ENCODE measurements at regions not wholly inside any gene's neighbourhood (a gene's known extent, or its start where the extent isn't known, plus 50 kb on each side); places are given as distances from the start of the nearest gene placed in this dataset.
A peak's percentile ranks its signal among the peaks of the same experiment; 100 is the strongest.

- Histone ChIP-seq H3K27ac (no peak overlapping the region), H3K9me3 (peaks cover 9% of the 10 kb centered on the region; the same call in 1 of the 3 replicates), H3K4me1 (no peaks in the 10 kb centered on the region), H3K4me3 (no peak overlapping the region), H3K4me2 (no peak overlapping the region)
- ChIA-PET POLR2A (no interaction called here), CTCF (no interaction called here)
- ATAC-seq (no peak), FAIRE-seq (no peak), DNase-seq (ENCODE audit: low read depth in 1 of 2, low spot score in 1 of 2) (no peak)
- 2% methylated on average over 3 of the region's 3 CpGs for WGBS (ENCODE audit: missing lambda C conversion rate)
- TF ChIP-seq PHF8 (IDR thresholded peaks at IDR 0.05; ENCODE audit: borderline replicate concordance, low read depth): no peak
- TF ChIP-seq GATA3 (IDR thresholded peaks at IDR 0.05; ENCODE audit: borderline replicate concordance): no peak
- no peak for TF ChIP-seq ZC3H11A (IDR thresholded peaks at IDR 0.05)
- TF ChIP-seq, protein P1, sequence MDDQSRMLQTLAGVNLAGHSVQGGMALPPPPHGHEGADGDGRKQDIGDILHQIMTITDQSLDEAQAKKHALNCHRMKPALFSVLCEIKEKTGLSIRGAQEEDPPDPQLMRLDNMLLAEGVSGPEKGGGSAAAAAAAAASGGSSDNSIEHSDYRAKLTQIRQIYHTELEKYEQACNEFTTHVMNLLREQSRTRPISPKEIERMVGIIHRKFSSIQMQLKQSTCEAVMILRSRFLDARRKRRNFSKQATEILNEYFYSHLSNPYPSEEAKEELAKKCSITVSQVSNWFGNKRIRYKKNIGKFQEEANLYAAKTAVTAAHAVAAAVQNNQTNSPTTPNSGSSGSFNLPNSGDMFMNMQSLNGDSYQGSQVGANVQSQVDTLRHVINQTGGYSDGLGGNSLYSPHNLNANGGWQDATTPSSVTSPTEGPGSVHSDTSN (IDR thresholded peaks at IDR 0.05): no peak
- no peak for TF ChIP-seq NFE2L2 (conservative IDR thresholded peaks at IDR 0.05; ENCODE audit: low read length)
- no peak for TF ChIP-seq ESRRA (IDR thresholded peaks at IDR 0.05; ENCODE audit: borderline replicate concordance, low read length)
- TF ChIP-seq NR3C1 (IDR thresholded peaks at IDR 0.05): no peak
- TF ChIP-seq CHD4 (IDR thresholded peaks at IDR 0.05; ENCODE audit: borderline replicate concordance): no peak
- TF ChIP-seq KDM1A (IDR thresholded peaks at IDR 0.05; ENCODE audit: low read depth): no peak
- TF ChIP-seq NPAS2 (CRISPR knock-in tag; IDR thresholded peaks at IDR 0.05; ENCODE audit: borderline replicate concordance): no peak
- no peak for TF ChIP-seq HOXA7 (CRISPR knock-in tag; IDR thresholded peaks at IDR 0.05)
- TF ChIP-seq HMGXB4 (CRISPR knock-in tag; IDR thresholded peaks at IDR 0.05; ENCODE audit: borderline replicate concordance): no peak
- TF ChIP-seq HOXB5 (CRISPR knock-in tag; IDR thresholded peaks at IDR 0.05): no peak
- TF ChIP-seq, protein P2, sequence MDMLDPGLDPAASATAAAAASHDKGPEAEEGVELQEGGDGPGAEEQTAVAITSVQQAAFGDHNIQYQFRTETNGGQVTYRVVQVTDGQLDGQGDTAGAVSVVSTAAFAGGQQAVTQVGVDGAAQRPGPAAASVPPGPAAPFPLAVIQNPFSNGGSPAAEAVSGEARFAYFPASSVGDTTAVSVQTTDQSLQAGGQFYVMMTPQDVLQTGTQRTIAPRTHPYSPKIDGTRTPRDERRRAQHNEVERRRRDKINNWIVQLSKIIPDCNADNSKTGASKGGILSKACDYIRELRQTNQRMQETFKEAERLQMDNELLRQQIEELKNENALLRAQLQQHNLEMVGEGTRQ (IDR thresholded peaks at IDR 0.05): no peak
- no peak for TF ChIP-seq POLR2A (IDR thresholded peaks at IDR 0.05; ENCODE audit: low read length)
- TF ChIP-seq FOSB (CRISPR knock-in tag; IDR thresholded peaks at IDR 0.05): no peak
Measured at GRCh38 chr2:22110244-22110651, 986.5 kb downstream of the TDRD15 start.

GRCh38 chr2:22124003-22124402 lies 1000.2 kb downstream of the TDRD15 start:
- FAIRE-seq (no peak), ATAC-seq (no peak), DNase-seq (ENCODE audit: low read depth in 1 of 2, low spot score in 1 of 2) (peak in 1 of 2 experiments; percentile 18)
- Histone ChIP-seq H3K4me3 (no peak overlapping the region), H3K27ac (no peak overlapping the region), H3K4me2 (no peak overlapping the region), H3K4me1 (no peaks in the 10 kb centered on the region), H3K9me3 (peaks cover 15% of the 10 kb centered on the region; the same call in 2 of the 3 replicates)
- ChIA-PET POLR2A (no interaction called here), CTCF (interaction anchor here (0.7 kb wide), 1 partner anchor 267 kb away, joined by 4 read pairs; no protein-coding TSS in a partner anchor)
- 1% methylated on average over 4 of the region's 4 CpGs for WGBS (ENCODE audit: missing lambda C conversion rate)
- TF ChIP-seq FOSB (CRISPR knock-in tag; IDR thresholded peaks at IDR 0.05): no peak
- TF ChIP-seq POLR2AphosphoS2 (conservative IDR thresholded peaks at IDR 0.05; ENCODE audit: low read length): no peak
- TF ChIP-seq, protein P2 (IDR thresholded peaks at IDR 0.05): no peak
- no peak for TF ChIP-seq KDM1A (IDR thresholded peaks at IDR 0.05; ENCODE audit: low read depth)
- TF ChIP-seq TFCP2L1 (CRISPR knock-in tag; IDR thresholded peaks at IDR 0.05): no peak
- no peak for TF ChIP-seq HEYL (CRISPR knock-in tag; IDR thresholded peaks at IDR 0.05)
- TF ChIP-seq HOXB5 (CRISPR knock-in tag; IDR thresholded peaks at IDR 0.05): no peak
- no peak for TF ChIP-seq KDM5A (IDR thresholded peaks at IDR 0.05)
- no peak for TF ChIP-seq NPAS2 (CRISPR knock-in tag; IDR thresholded peaks at IDR 0.05; ENCODE audit: borderline replicate concordance)
- no peak for TF ChIP-seq HMGXB4 (CRISPR knock-in tag; IDR thresholded peaks at IDR 0.05; ENCODE audit: borderline replicate concordance)
